ENCODE measurements at regions not wholly inside any gene's neighbourhood (a gene's known extent, or its start where the extent isn't known, plus 50 kb on each side); places are given as distances from the start of the nearest gene placed in this dataset.

- Histone ChIP-seq H3K36me3 (no peaks in the 10 kb centered on the region), H3K27me3 (ENCODE audit: low read depth) (no peaks in the 10 kb centered on the region)
- no peak for DNase-seq
Measured at GRCh38 chr16:48885471-48885870, 275.5 kb upstream of the N4BP1 start.

GRCh38 chr16:48881272-48881671 lies 271.3 kb upstream of the N4BP1 start:
- TF ChIP-seq CTCF (IDR thresholded peaks at IDR 0.05) = no peak
- Histone ChIP-seq H3K36me3 (no peaks in the 10 kb centered on the region), H3K27ac (no peak overlapping the region), H3K4me3 (no peak overlapping the region), H3K27me3 (ENCODE audit: low read depth) (no peaks in the 10 kb centered on the region), H3K4me1 (no peaks in the 10 kb centered on the region), H3K9me3 (no peaks in the 10 kb centered on the region)
- DNase-seq = no peak
- no peak for ATAC-seq
- intact Hi-C loops (cut with DNase I) = no loop called here

More at GRCh38 chr16:48885471-48885870, 275.5 kb upstream of the N4BP1 start:
- no peak for ATAC-seq
- Histone ChIP-seq H3K4me3 (no peak overlapping the region), H3K27ac (no peak overlapping the region), H3K4me1 (no peaks in the 10 kb centered on the region), H3K9me3 (no peaks in the 10 kb centered on the region)
- no peak for TF ChIP-seq CTCF (IDR thresholded peaks at IDR 0.05)
- intact Hi-C loops (cut with DNase I) = no loop called here

- DNase-seq (no peak), ATAC-seq (no peak)
- intact Hi-C loops (cut with DNase I) = no loop called here
- Histone ChIP-seq H3K9me3 (no peaks in the 10 kb centered on the region), H3K4me3 (no peak overlapping the region), H3K36me3 (no peaks in the 10 kb centered on the region), H3K4me1 (no peaks in the 10 kb centered on the region), H3K27me3 (ENCODE audit: low read depth) (no peaks in the 10 kb centered on the region), H3K27ac (no peak overlapping the region)
- TF ChIP-seq CTCF (IDR thresholded peaks at IDR 0.05) = no peak
Measured at GRCh38 chr16:48879223-48880122, 269.5 kb upstream of the N4BP1 start.

DNA sequence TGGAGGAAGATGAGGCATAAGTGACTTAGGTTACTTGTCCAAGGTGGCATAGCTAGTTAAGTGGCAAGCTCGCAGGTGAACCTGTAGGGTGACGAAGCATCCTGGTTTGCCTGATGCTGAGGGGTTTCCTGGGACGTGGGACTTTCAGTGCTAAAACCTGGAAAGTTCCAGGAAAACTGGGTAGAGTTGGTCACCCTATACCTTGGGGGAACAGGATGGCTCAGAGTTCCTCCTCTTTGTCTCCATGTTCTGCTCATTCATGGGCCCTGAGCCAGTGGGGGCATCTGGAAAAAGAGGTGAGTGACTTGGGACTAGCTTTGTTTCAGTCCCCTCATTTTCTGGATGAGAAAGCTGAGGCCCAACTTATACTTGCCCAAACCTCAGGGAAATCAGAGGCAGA lies 268.0 kb upstream of the N4BP1 start:
- no peak for DNase-seq
- Histone ChIP-seq H3K36me3 (no peaks in the 10 kb centered on the region), H3K27me3 (ENCODE audit: low read depth) (no peaks in the 10 kb centered on the region), H3K27ac (no peak overlapping the region), H3K4me3 (no peak overlapping the region), H3K4me1 (no peaks in the 10 kb centered on the region), H3K9me3 (no peaks in the 10 kb centered on the region)
- no peak for ATAC-seq
- no peak for TF ChIP-seq CTCF (IDR thresholded peaks at IDR 0.05)
- intact Hi-C loops (cut with DNase I) = no loop called here

DNA sequence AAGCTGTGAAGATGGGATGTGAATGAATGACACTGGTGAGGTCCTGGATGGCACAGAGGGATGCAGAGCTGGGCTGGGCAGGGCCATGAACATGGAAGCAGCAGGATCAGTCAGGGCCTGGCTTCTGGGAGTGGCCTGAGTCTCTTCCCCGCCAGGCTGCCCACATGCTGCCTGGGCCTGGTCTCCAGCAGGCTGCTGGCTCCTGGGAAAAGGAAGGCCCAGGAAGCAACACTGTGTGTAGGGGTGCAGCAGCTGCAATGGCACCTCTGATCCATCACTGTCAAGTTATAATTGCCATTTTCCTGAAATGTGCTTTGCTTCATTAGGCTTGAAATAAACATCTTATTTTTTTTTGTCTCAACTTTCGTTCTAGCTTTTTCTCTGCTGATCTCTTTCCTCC lies 260.2 kb upstream of the N4BP1 start:
- Histone ChIP-seq H3K9me3 (no peaks in the 10 kb centered on the region), H3K4me1 (no peaks in the 10 kb centered on the region), H3K27me3 (ENCODE audit: low read depth) (no peaks in the 10 kb centered on the region), H3K36me3 (no peaks in the 10 kb centered on the region), H3K4me3 (no peak overlapping the region), H3K27ac (no peak overlapping the region)
- ATAC-seq = no peak
- no peak for TF ChIP-seq CTCF (IDR thresholded peaks at IDR 0.05)
- DNase-seq = no peak
- intact Hi-C loops (cut with DNase I) = no loop called here
